ENCODE measurements at regions not wholly inside any gene's neighbourhood (a gene's known extent, or its start where the extent isn't known, plus 50 kb on each side); places are given as distances from the start of the nearest gene placed in this dataset.
"Not testable (repeated sequence)": the region's sequence is repeated elsewhere in the genome, so short reads cannot be mapped to it uniquely, and the experiment has no call there.

DNA sequence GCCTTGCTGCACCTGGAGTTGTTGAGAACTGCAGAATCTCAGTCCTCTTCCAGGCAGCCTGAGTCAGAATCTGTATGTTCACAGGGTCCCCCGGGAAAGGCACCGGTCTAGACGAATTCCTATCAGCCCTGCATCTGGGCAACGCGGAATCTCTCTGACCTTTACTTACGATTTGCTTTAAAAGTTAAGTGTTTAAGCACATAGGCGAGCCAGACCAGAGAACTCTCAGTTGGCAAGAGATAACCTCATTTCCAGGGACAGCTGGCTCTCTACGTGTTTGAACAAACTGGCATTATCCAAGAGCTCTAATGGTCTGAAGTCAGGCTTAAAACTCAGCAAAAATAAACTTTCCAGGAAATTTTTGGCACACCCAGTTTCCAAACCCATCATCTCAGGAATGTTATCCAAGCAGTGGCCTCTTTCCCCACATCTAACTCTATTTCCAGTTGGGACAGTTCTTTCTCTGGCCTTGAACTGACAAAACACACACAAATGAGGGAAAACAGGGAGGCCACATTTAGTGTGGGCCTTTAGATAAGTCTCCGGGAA lies 53.4 kb downstream of the HES1 start:
- intact Hi-C loops (cut with micrococcal nuclease) = no loop called here

- intact Hi-C loops (cut with micrococcal nuclease) = not testable (repeated sequence)
These were observed 55.9 kb downstream of the HES1 start for GRCh38 chr3:194191850-194192249.

DNA sequence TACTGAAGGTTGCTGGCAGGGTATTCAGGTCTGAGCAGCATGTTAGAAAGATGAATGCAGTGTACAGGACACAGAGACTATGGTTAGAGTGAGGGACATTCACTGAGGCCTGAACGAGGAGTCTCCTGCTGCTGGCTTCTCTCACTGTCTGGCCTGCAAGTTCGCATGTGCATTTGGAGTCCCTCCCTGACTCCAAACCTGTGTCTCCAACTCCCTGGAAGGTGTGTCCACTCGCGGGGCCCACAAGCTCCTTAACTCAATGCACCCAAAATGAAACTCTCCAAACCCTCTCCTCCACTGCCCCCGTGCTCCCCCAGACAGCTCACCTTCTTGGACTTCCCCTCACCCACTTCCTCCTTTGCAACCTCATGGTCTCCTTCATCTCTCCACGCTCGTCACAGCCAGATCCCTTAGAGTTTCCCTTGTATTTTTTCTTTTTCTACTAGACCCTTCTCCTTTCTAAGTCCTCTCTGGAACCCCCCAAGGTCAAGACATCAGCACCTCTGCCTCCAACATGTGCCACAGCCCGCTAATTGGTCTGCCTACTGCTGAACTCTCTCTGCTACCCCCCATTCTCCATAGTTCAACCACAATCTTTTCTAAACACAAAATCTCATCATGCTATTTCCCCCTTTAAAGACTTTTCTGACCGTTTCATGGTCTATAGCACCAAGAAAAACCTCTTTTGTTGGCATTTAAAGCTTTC lies 58.3 kb downstream of the HES1 start:
- intact Hi-C loops (cut with micrococcal nuclease) = loop anchor here (1.0 kb wide), 1 partner anchor 9 kb away; no protein-coding TSS in a partner anchor

DNA sequence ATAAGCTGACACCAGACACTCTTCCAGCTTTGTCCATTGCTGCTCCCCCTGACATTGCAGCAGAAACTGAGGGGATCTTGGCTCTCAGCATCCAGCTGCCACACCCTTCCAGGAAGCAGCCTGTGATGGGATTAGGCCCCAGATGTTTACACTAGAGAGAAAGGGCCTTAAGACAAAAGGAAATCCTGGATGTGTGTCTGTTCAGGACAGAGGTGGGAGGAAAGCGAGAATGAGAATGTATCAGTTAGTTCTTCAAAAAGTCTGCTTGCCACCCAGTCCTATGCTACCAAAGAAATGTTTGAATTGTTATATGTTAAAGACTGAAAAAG lies 58.8 kb downstream of the HES1 start:
- intact Hi-C loops (cut with micrococcal nuclease) = loop anchor here (1.0 kb wide), 1 partner anchor 9 kb away; no protein-coding TSS in a partner anchor

DNA sequence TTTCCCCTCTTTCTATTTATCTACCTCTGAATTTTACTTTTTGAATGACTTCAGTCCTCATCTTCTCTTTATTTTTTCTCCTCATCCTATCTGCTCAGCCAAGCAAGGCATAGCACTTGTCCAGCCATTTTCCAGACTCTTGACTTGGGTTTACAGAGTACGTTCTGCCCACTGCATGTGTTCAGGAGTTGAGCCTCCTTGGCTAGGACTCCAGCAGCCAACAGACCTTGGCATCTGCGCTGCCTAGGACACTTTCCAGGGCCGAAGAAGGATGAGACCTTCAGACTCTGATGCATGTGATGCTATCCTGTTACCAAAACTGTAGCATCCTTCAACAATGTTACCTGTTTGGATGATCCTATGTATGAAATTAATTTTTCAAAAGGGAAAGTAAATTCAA lies 59.7 kb downstream of the HES1 start:
- intact Hi-C loops (cut with micrococcal nuclease) = no loop called here

- intact Hi-C loops (cut with micrococcal nuclease) = no loop called here
These were observed 60.9 kb downstream of the HES1 start for GRCh38 chr3:194196876-194197275.

GRCh38 chr3:194197396-194197960 lies 61.5 kb downstream of the HES1 start:
- intact Hi-C loops (cut with micrococcal nuclease) = no loop called here

GRCh38 chr3:194197981-194198695 lies 62.2 kb downstream of the HES1 start:
- intact Hi-C loops (cut with micrococcal nuclease) = no loop called here

GRCh38 chr3:194198938-194199337 lies 63.0 kb downstream of the HES1 start:
- intact Hi-C loops (cut with micrococcal nuclease) = no loop called here

DNA sequence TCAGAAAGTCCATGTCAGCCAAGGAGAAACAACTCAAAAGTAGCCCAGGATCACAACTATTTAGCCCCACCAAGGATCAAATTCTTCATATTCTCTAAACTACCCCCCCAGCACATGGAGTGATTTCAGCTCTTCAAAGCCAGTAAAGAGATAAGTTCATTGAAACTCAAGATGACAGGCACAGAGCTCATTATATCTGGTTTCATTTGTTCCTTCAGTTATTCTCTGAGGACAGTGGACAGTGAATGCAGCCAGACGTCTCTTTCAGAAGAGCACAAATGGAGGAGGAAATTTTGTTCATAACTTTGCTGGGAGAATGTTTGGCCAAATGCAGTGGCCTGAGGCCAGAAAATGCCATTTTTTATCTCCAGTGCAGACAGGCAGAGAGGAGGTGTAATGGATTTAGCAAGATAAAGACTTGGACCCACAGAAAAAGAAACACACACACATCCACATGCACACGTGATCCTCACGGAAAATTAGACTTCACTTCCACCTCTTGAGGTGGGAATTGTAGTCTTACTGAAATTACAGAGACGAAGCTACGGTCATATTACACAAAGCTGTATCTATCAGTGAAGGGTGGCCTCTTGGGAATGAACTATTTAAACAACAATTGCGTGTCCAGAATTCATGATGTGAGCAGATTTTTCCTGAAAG lies 64.6 kb downstream of the HES1 start:
- intact Hi-C loops (cut with micrococcal nuclease) = no loop called here

DNA sequence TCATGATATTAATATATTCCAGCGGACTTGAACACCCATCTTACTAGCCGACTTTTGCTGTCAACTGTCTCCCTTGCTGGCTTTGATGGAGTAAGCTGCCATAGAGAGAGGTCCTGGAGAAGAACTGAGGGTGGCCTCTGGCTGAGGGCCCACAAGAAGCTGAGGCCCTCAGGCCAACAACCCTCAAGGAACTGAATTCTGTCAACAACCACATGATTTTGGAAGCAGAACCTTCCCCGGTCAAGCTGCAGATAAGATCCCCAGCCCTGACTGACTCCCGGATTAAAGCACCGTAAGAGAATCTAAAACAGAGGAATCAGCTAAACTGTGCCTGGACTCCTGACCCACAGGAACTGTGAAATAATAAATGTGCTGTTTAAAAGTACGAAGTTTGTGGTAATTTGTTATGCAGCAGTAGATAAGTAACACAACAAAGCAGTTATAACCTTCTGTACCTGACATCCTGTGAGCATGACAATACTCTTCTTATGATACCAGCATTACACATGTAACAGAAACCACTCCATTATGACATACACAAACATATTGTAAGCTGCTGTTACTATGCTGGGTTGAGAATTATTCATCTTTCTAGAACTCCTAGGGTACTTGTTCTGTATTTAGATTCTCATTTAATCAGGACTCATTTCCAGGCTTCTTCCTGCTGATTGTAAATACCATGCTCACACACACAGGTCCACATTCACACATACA lies 66.2 kb downstream of the HES1 start:
- intact Hi-C loops (cut with micrococcal nuclease) = loop anchor here (2.0 kb wide), 1 partner anchor 105 kb away; no protein-coding TSS in a partner anchor

DNA sequence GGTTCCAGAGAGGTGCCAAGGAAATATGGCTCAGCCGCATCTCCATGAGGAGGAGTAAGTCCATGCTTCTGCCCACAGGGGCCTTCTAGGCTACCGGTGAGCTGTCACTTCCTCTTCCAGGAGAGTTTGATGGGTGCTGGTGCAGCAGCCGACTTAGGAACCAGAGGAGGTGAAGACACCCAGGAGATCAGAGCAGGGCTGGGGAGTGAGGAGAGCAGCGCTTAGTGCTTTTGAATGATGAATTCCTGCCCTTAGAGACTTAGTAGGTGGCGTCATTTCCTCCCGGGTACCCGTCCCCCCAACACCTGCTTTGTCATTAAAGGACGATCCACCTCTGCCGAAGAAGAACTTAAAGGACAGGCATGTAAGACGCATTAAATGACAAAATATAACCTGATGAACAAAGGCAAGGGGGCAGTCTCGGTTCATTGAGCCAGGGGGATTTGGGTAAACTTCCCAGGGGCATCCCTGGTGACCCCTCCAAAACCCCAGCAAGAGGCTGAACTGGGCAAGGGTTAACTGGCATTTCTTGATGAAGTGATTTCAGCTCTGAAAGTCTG lies 67.6 kb downstream of the HES1 start:
- intact Hi-C loops (cut with micrococcal nuclease) = loop anchor here (1.0 to 2.0 kb wide), 4 partner anchors 9 to 103 kb away; partner anchors contain the start of gene HES1

DNA sequence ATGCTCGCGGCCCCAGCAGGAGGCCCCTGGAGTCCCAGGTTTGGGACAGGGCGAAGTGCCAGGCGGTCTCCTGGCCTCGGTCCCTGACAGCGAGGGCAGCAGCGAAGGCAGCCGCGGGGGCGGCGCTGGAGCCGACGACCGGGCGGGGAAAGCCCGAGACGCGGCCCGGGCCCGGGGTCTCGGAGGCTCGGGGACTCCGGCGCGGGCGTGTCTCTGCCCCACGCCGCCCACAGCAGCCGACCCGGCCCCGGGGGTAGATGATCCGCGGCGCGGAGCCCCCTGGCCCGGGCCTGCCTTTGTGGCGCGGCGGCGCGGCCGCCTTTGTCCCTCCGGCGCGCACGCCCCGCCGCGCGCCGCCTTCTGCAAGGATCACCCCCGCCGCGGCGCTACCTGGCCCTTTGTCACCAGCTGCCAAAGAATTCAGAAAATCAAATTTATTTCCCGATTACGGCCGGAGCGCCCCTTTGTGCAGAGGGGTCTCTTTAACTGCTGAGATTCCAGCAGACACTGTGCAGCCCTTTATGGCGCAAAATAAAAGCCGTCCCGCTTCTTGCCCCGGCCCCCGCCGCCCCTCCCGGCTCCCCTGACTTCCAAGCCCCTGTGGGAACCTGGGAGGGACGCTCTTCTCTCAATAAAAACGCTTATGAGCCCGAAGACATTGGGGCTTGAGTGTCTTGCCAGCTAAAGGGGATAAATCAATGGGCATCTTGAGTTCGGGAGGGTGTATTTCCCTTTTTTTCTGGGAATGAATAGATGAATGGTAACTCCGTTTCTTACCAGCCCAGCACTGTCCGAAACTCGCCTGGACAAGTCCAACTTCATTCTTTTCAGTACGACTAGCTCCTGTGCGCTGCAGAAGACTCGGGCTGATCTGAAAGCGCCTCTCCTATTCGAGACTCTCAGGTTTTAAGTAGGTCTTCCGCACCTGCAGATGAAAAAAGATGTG lies 68.4 kb downstream of the HES1 start:
- intact Hi-C loops (cut with micrococcal nuclease) = loop anchor here (1.0 kb wide), 1 partner anchor 51 kb away; no protein-coding TSS in a partner anchor

- intact Hi-C loops (cut with micrococcal nuclease) = no loop called here
These were observed 69.8 kb downstream of the HES1 start for GRCh38 chr3:194205675-194206133.

DNA sequence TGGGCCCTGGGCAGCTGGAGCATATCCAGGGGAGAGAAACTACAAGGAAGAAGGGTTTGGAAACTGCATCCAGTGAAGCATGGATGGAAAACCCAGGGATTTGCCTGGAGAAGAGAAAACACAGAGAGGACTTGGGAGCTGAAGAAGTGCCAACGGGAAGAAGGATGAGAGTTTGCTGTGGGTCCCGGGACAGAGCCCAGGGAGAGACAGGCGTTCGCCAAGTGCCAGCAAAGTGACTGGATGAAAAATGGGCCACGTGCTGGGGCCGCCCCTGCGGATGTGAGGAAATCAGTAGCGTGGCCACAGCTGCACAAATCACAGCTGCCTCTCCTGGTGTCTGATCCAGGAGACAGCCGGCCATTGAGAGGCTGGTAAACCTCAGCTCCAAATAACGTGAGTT lies 70.4 kb downstream of the HES1 start:
- intact Hi-C loops (cut with micrococcal nuclease) = no loop called here

GRCh38 chr3:194208709-194209108 lies 72.8 kb downstream of the HES1 start:
- intact Hi-C loops (cut with micrococcal nuclease) = no loop called here

DNA sequence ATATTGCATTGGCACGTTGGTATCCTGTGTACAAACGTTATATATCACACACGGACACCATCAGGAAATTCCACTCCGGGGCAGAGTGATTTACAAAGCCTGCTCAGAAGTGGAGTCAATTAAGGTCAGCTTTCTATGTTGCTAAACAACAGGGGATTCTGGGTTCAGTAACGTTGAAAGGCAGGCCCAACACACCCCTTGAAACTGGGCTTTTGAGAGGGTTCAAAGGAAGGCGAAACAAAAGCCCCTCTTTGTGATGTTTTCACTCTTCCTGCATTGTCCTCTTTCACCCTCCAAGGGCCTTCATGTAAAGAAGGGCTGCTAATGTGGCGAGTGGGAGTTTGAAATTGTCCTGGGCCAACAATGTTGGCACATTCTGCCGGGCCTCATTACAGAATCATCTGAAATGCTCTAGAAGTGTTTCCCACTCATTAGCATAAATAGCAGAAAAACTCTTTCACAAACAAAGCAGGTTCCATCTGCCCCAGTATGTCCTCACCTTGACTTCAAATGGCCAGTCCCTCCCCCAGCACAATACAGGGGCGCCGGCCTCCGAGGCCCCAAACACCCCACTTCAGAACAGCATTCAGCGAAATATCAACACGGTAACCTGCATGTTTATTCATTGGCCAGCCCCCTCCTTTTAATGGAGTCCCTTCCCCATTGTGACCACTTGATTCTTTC lies 76.4 kb downstream of the HES1 start:
- intact Hi-C loops (cut with micrococcal nuclease) = no loop called here

DNA sequence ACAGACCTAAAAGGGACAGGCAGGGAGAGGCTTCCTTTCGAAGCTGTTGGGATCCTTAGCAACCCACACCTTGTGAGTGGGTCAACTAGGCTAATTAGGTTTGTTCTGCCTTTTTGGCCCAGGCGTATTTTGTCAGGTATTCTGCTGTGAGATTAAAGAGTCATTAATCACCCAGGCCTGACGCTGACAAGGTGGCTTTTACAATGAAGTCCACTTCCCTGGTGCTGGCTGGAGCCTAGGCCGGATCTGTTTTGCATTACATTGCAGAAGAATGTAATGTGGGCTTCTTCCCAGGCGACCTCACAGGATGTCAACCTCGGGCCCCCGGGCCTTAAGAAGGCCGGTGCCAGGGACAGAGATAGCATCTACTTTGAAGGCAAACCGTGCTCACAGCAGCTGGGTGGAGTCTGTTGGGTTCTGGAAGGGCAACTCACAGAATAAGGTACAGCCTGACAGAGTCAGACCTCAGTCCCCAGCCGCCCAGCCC lies 76.9 kb downstream of the HES1 start:
- intact Hi-C loops (cut with micrococcal nuclease) = no loop called here

DNA sequence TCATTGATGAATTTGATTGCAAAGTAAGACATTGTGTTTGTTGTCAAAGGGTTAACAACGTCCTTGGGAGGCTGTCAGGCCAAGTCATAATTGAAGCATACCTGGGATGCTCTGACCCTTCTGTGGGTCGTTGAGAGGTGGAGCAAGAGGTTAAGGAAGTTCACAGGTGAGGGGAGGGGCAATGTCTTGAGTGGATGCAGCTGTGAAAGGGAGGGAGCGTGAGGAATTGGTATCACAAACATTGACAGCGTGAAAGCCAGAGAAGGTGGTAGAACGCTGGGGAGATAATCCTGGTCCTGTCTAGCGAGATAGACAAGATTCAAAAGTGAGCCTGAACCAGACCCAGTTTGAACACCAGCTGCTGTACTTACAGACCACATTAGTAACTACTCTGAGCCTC lies 79.4 kb downstream of the HES1 start:
- intact Hi-C loops (cut with micrococcal nuclease) = no loop called here
